ENCODE measurements at regions not wholly inside any gene's neighbourhood (a gene's known extent, or its start where the extent isn't known, plus 50 kb on each side); places are given as distances from the start of the nearest gene placed in this dataset.

GRCh38 chr21:28444111-28444510 is 548.6 kb downstream of the LTN1 start:
- TF ChIP-seq CTCF (IDR thresholded peaks at IDR 0.05; ENCODE audit: unreplicated experiment) = no peak
- Mint-ChIP-seq H3K36me3 (ENCODE audit: insufficient read depth, unreplicated experiment) (no peaks in the 10 kb centered on the region), H3K4me1 (ENCODE audit: low read depth, unreplicated experiment) (no peaks in the 10 kb centered on the region), H3K4me3 (ENCODE audit: low read depth, unreplicated experiment) (no peak overlapping the region), H3K9me3 (ENCODE audit: low read depth, unreplicated experiment) (peaks cover 4% of the 10 kb centered on the region), H3K27ac (ENCODE audit: unreplicated experiment) (no peak overlapping the region), H3K27me3 (ENCODE audit: unreplicated experiment) (no peaks in the 10 kb centered on the region)
- no TSS peak for BruUV-seq (replicated peaks)
- CTCF ChIA-PET = no interaction called here
- no peak for DNase-seq
- intact Hi-C loops (cut with micrococcal nuclease; ENCODE audit: unreplicated experiment) = no loop called here

- Mint-ChIP-seq H3K27ac (ENCODE audit: unreplicated experiment) (no peak overlapping the region), H3K27me3 (ENCODE audit: unreplicated experiment) (no peaks in the 10 kb centered on the region), H3K4me1 (ENCODE audit: low read depth, unreplicated experiment) (no peaks in the 10 kb centered on the region), H3K9me3 (ENCODE audit: low read depth, unreplicated experiment) (peaks cover 4% of the 10 kb centered on the region), H3K36me3 (ENCODE audit: insufficient read depth, unreplicated experiment) (no peaks in the 10 kb centered on the region), H3K4me3 (ENCODE audit: low read depth, unreplicated experiment) (no peak overlapping the region)
- DNase-seq = no peak
- intact Hi-C loops (cut with micrococcal nuclease; ENCODE audit: unreplicated experiment) = no loop called here
- no peak for TF ChIP-seq CTCF (IDR thresholded peaks at IDR 0.05; ENCODE audit: unreplicated experiment)
- CTCF ChIA-PET = no interaction called here
- no TSS peak for BruUV-seq (replicated peaks)
Measured at GRCh38 chr21:28442624-28443023, 550.1 kb downstream of the LTN1 start.

GRCh38 chr21:28442085-28442484 is 550.6 kb downstream of the LTN1 start:
- BruUV-seq (replicated peaks) = no TSS peak
- intact Hi-C loops (cut with micrococcal nuclease; ENCODE audit: unreplicated experiment) = no loop called here
- Mint-ChIP-seq H3K27me3 (ENCODE audit: unreplicated experiment) (no peaks in the 10 kb centered on the region), H3K9me3 (ENCODE audit: low read depth, unreplicated experiment) (peaks cover 4% of the 10 kb centered on the region), H3K4me1 (ENCODE audit: low read depth, unreplicated experiment) (no peaks in the 10 kb centered on the region), H3K36me3 (ENCODE audit: insufficient read depth, unreplicated experiment) (no peaks in the 10 kb centered on the region), H3K27ac (ENCODE audit: unreplicated experiment) (no peak overlapping the region), H3K4me3 (ENCODE audit: low read depth, unreplicated experiment) (no peak overlapping the region)
- no peak for DNase-seq
- no peak for TF ChIP-seq CTCF (IDR thresholded peaks at IDR 0.05; ENCODE audit: unreplicated experiment)
- CTCF ChIA-PET = no interaction called here

GRCh38 chr21:28439788-28440187 is 552.9 kb downstream of the LTN1 start:
- no peak for DNase-seq
- Mint-ChIP-seq H3K4me1 (ENCODE audit: low read depth, unreplicated experiment) (no peaks in the 10 kb centered on the region), H3K27ac (ENCODE audit: unreplicated experiment) (no peak overlapping the region), H3K36me3 (ENCODE audit: insufficient read depth, unreplicated experiment) (no peaks in the 10 kb centered on the region), H3K4me3 (ENCODE audit: low read depth, unreplicated experiment) (no peak overlapping the region), H3K27me3 (ENCODE audit: unreplicated experiment) (no peaks in the 10 kb centered on the region), H3K9me3 (ENCODE audit: low read depth, unreplicated experiment) (no peaks in the 10 kb centered on the region)
- no peak for TF ChIP-seq CTCF (IDR thresholded peaks at IDR 0.05; ENCODE audit: unreplicated experiment)
- intact Hi-C loops (cut with micrococcal nuclease; ENCODE audit: unreplicated experiment) = no loop called here
- CTCF ChIA-PET = interaction anchor here (0.6 kb wide), 1 partner anchor 777 kb away, joined by 3 read pairs; no protein-coding TSS in a partner anchor
- no TSS peak for BruUV-seq (replicated peaks)

GRCh38 chr21:28439251-28439650 is 553.4 kb downstream of the LTN1 start:
- no peak overlapping the region for H3K27ac Mint-ChIP-seq (ENCODE audit: unreplicated experiment)
- intact Hi-C loops (cut with micrococcal nuclease; ENCODE audit: unreplicated experiment) = no loop called here

More at GRCh38 chr21:28439251-28439650, 553.4 kb downstream of the LTN1 start:
- no peak overlapping the region for H3K4me3 Mint-ChIP-seq (ENCODE audit: low read depth, unreplicated experiment)
- H3K36me3 Mint-ChIP-seq (ENCODE audit: insufficient read depth, unreplicated experiment) = no peaks in the 10 kb centered on the region
- DNase-seq = no peak
- no peaks in the 10 kb centered on the region for H3K4me1 Mint-ChIP-seq (ENCODE audit: low read depth, unreplicated experiment)
- H3K9me3 Mint-ChIP-seq (ENCODE audit: low read depth, unreplicated experiment) = no peaks in the 10 kb centered on the region
- CTCF ChIA-PET = no interaction called here
- no TSS peak for BruUV-seq (replicated peaks)
- H3K27me3 Mint-ChIP-seq (ENCODE audit: unreplicated experiment) = no peaks in the 10 kb centered on the region
- no peak for TF ChIP-seq CTCF (IDR thresholded peaks at IDR 0.05; ENCODE audit: unreplicated experiment)
